HG03095 (cell line): ENCODE measurements at regions not wholly inside any gene's neighbourhood (a gene's known extent, or its start where the extent isn't known, plus 50 kb on each side); places are given as distances from the start of the nearest gene placed in this dataset.
"Not testable (repeated sequence)": the region's sequence is repeated elsewhere in the genome, so short reads cannot be mapped to it uniquely, and the experiment has no call there.

Experiments used
- ATAC-seq: cut with Tn5 transposase; IDR thresholded peaks from one replicate; pipeline ENCODE4 v1.9.1; 2021; ENCODE audit warnings: moderate library complexity; ENCODE audit not compliant: unreplicated experiment

DNA sequence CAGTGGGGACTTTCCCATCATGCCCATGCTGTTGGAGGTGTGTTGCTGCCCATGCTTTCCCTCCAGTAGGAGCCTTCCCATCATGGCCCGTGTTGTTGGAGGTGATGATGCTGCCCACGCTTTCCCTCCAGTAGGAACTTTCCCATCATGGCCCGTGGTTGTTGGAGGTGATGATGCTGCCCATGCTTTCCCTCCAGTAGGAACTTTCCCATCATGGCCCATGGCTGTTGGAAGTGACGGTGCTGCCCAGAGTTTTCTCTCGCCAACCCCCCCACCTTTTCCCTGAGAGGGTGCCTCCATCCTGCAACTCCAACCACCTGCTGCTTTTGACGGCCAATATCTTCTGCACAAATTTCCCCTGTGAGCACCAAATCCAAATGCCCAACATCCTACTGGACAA, 205.7 kb downstream of the TOMM20 start:
- ATAC-seq, result no peak

DNA sequence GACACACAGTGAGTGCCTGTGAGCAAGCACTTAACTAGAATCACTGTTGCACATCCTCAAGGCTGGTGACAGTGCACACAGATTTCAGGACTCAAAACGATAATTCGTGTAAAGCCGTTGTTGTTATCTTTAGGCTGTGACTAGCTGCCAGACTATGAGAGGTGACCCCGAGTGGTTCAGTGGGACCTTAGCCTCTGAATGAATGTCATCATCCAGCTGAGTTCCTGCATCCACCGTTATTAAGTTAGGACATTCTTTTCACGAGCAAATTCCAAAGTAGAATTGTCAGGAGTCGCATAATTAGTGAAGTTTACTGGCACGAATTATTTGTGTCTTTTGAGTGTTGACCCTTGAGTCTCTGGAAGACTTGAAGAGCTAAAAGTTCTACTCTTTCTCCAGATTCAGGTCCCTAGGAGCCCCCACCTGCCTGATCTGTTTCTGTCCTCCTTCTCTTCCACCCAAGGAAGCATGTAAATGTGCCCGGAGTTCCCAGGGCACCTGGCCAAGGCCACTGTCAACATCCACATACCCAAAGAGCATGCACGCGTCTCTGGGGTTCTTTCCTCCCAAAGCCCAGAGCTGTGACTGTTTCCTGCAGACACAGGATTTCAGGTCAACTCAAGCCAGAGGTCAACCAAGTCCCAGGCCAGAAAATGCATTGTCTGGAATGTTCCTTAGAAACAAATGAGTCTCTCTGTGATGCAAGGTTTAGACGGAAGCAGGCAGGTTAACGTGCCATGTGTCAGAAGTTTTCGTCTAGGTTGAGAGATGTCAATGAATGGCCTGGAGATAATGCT, 207.2 kb downstream of the TOMM20 start:
- no peak for ATAC-seq

DNA sequence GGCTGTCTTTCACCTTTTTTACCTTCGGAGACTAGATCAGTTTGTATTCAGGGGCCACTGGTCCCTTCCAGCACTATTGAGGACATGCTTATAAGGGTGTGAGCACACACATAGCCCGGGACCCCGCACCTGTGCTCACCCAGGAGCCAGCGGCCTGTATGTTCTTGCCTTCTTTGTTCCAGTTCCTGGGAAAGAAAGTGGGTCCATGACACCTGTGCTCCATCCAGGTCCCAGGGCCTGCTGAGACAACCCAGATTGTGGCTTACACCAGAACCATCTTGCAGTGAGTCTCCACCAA, 207.8 kb downstream of the TOMM20 start:
- no peak for ATAC-seq

DNA sequence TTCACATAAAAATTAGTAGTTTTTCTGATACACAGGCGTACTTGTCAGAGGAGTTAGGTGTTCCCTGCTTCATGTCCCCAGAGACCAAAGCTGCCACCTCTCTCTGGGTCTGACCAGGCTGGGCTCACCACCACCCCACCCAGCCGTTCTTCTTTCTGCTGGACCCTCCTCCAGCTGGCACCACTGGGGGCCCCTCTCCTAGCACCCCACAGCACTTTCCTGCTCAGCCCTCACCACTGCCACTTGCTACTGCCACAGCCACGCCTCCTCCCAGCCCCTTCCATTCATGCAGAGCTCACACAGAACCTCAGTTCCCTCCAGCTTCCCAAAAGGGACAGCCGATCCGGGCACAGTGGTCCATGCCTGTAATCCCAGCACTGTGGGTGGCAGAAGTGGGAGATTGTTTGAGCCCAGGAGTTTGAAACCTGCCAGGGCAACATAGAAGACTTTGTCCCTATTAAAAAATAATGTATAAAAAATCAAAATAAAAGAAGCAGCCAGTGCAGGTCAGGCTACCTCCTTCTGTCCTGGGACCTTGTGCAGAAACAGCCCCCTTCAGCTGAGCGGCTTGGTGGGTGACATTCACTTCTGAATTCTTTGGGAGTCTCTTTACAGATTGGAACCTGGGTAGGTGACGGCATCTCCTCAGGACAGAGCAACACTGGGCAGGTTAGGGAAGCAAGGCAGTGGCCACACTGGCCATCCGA, 208.3 kb downstream of the TOMM20 start:
- ATAC-seq, result no peak

DNA sequence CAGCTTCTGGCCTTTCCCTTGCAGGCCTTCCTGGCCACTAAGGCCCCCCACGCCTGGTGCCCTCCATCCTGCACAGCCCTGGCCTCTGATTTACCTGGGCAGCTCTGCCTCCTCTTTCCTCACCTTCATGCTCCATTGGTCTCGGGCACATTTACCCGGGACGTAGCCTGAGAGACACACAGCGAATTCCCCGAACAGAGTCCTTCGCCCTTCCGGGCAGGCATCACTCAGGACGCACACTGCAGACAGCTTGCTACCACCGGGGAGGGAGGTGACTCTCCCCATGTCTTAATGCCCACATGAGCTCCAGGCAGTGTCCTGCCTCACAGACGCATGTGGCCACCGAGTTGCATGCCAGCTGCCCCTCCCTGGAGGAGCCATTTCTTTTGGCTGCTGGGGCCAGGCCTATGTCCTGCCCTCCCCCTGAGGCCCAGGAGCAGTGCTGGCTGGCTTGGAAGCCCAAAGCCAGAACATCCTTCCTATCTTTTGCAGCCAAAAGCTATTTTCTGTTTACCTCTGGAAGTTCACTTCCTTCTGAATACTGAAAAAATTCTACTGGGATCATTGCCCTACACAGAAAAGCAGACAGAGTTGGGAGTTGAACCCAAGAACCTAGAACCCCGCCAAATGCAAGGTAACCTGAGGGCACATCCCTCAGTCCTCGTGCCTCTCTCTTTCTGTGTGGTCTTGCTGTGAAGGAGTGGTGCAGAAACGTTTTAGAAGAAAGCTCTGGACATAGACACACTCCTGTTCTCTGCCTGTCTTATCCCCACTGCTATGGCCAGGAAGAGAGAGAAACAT, 209.5 kb downstream of the TOMM20 start:
- no peak for ATAC-seq

DNA sequence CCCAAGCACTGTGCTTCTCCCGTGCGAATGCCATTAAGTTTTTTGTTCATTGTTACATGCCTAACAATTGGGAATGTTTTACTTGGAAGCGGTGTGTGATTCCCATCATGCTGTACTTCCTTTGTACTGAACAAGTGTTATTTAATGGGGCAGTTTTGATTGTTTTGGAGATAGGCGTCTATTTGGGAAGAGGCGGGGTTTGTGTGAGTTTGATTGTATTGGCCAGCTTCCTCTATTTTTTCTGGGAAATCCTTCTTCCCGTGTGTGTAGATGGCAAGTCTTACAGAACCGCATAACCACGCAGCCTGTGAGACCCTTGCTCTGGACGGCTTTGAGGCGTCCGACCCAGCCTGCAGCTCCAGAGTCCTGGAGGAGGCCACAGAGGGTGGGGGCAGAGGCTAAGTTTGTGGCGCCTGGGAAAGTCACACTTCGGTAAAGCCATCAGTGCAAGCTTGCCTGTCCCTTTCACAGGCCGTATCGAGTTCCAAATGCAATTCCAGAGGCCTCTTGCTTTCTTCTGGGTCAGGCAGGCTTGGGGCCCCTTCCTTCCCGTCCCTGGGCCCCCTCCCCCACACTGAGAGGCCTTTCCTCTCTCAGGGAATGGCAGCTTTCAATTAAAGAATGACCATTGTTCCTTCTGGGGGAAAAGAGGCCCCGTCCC, 210.3 kb downstream of the TOMM20 start:
- no peak for ATAC-seq

DNA sequence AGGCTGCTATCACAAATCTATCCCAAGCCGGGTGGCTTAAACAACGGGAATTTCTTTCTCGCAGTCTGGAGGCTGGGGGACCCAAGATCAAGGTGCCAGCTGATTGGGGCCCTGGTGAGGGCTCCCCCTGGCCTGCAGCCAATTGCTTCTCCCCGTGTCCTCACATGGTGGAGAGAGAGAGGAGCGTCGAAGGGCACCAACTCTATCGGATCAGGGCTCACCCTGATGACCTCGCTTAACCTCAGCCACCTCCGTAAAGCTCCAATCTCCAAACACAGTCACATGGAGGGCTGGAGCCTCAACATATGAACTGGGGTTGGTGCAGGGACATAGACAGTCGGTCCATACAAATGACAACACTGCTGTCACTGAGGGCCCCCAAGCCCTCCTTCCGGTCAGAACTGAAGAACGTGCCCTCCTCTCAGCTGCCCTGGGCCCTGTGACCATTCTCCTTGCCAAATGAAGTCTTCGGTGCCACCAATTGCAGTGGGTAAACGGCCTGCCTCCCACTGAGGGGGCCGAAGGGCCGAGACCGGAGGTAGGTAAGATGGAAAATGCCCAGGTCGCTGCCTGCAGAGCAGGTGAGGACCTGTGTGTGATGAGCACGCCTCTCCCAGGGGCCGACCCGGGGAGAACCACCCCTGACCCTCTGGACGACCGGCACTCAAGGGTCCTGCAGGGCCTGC, 211.0 kb downstream of the TOMM20 start:
- no peak for ATAC-seq

DNA sequence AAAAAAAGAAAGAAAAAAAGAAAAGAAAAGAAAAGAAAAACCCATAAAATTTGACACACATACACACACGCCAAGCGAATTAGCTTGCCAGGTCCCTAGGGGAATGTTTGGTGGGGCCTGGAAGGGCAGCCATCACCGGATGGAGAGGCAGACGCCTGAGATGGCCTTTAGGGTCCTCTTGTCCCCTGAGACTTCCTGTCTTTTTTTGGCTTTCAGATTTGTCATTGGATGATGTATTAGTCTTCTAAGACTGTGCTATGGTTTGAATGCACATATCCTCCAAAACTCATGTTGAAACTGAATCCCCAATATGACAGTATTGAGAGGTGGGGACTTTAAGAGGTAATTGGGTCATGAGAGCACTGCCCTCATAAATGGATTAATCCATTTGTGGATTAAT, 211.8 kb downstream of the TOMM20 start:
- ATAC-seq, result no peak

DNA sequence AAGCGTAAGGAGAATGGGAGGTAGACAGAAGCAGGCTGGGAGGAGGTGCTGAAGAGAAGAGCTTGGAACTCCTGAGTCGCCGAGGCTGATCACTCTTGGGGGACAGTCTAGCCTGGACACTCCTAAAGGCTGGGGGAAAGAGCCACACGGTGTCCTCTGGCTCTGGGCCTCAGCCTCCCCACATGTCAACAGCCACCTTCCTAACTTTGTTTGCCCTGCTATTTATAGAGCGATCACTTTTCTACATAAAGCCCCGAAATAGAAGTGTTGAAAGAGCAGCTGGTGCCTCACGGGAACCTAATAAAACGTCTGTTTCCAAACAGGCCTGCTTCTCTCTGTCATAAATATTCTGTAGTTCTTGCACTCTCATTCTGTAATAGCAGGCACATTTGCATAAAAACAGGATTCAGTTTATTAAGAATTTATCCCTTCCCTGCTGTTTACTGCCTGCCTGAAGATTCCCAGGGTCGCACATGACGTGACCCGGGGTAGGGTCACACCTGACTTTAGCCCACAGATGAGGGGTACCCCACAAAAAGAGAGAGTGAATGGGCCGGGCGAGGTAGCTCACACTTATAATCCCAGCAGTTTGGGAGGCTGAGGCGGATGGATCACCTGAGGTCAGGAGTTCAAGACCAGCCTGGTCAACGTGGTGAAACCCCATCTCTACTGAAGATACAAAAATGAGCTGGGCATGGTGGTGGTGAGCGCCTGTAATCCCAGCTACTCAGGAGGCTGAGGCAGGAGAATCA, 212.5 kb downstream of the TOMM20 start:
- no peak for ATAC-seq

DNA sequence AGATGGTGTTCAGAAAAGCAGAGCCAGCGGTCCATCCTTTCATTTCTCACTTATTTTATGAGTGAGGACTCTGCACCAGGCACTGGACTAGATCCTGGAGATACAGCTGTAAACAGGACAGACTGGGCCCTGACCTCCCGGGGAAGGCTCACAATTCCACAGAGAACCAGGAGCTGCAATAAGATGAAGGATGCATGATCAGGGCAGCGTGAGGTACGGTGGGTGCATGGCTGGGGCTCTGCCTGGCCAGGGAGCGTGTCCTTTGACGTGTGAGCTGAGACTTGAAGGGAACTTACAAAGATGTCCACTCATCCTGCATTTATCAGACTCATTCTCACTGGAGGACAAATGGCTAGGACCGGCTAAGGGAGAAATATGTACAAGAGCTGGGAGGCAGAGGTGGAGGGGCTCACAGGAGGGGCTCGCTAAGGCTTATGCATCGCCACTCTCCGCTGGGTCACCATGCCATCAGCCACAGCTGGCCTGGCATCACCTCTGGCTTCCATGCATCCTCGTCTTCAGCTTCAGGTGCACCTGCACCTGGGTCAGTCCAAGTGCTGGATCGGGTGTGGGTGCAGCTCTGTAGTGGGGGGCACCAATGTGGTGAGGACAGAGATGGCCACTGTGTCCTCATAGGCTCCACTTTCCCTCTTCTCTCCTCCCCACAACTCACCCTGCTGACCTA, 213.9 kb downstream of the TOMM20 start:
- no peak for ATAC-seq

DNA sequence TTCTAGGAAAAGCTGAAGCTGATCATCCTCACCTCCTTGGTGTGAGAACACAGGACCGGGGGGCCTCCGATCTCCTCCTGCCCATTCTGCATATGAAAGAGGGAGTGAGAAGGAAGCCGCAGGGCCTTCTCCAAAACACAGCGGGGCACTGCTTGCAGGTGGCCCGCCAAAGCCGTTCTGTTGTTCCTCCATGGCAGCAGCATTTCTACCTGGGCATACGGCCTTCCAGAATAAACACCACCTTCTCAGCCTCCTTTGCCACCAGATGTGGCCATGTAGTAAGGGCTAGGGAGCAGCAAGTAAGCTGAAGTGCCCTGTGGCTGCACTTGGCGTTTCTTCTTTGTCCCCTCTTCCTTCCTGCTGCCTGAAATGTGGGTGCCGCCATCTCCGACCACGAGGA, 214.9 kb downstream of the TOMM20 start:
- ATAC-seq, result no peak

DNA sequence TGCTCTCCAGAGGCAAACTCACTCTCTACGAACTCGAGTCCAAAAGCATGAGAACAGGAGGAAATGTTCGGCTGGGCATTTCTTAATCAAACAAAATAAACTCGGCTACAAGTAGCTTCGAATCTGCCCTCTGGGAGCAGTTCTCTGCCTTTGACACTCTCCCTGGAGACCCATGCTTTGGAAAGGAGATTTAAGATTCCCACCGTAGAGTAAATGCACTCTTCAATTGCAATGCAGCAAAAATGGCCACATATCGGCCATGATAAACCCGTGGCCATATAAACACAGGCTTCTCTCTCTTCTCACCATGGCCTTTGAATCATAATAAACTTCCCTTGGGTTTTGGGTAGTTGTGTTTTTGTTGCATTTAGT, 215.4 kb downstream of the TOMM20 start:
- ATAC-seq, result no peak

DNA sequence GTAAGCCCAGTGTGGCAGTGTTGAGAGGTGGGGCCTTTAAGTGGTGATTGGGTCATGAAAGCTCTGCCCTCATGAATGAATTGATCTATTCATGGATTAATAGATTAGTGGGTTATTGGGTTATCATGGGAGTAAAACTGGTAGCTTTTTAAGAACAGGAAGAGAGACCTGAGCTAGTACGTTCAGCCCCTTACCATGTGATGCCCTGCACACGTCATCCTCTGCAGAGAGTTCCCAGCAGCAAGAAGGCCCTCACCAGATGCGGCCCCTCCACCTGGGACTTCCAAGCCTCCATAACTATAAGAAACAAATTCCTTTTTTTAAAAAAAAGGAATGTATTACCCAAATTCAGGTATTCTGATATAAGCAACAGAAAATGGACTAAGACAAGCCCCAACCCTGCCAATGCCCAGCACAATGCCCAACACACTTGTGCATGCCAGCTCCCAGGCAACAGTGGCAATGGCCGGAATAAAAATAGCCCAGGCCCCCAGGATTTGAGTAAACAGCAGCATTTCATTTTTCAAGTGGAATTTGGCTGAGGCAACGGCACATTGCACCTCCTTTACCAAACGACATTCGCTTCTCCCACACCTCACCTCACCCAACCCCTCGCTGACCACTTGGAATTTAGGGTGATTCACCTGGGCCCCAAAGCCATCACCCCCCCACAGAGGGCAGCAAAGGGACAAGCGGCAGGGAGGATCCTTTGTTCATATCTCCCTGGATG, 215.9 kb downstream of the TOMM20 start:
- ATAC-seq, result no peak

DNA sequence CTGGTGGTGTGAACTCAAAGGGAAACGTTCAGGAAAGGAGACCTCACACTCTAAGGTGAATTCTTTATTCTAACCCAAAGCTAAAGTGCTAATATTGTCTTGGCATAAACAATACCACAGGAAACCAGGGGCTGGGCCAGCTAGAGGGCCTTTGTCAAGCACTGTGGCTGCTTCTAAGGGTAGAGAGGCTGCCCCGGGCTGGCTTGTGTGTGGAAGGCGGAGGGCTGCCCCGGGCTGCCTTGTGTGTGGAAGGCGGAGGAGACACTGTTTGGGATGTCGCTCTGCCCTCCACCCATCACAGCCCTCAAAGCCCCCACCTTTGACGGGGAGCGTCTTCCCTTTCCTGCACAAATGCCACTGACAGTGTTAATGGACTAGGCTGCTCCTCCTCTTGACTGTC, 216.8 kb downstream of the TOMM20 start:
- no peak for ATAC-seq

DNA sequence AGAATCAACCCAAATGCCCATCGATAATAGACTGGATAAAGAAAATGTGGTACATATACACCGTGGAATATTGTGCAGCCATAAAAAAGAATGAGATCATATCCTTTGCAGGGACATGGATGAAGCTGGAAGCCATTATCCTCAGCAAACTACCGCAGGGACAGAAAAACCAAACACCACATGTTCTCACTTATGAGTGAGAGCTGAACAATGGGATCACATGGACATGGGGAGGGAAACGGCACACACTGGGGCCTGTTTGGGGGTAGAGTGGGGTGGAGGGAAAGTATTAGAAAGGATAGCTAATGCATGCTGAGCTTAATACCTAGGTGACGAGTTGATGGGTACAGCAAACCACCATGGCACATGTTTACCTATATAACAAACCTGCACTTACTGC, 217.5 kb downstream of the TOMM20 start:
- not testable (repeated sequence) for ATAC-seq

DNA sequence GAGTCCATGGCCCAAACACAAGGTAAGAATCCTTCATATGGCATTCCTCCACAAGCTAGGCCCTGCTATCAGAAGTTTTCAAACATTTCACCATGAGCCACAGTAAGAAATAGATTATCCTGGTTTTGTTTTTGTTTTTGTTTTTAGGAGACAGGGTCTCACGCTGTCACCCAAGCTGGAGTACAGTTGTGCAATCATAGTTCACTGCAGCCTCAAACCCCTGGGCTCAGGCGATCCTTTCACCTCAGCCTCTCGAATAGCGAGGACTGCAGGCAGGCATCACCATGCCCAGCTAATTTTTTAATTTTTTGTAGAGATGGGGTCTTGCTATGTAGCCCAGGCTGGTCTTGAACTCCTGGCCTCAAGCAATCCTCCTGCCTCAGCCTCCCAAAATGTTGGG, 218.8 kb downstream of the TOMM20 start:
- ATAC-seq, result no peak

DNA sequence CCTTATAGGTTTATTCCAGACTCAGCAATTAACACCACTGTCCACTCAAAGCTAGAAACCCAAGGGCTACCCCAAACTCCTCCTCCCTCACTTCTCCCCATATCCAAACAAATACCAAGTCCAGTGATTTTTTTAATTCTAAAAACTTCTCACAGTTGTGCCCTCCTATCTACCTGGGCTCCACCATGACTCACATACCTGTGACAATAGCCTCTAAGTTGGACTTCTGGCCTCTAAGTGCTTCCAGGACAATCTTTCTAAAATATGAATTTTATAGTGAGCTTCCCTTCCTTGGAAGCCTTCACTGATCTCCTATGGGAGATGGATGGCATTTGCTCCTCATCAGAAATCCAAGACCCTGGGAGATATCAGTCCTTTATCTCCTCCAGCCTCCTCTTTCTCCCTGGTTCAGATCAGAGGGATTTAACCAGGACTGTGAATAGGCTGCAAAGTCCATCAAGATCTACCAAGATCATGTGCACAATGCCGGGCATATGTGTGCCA, 219.3 kb downstream of the TOMM20 start:
- ATAC-seq, result no peak

DNA sequence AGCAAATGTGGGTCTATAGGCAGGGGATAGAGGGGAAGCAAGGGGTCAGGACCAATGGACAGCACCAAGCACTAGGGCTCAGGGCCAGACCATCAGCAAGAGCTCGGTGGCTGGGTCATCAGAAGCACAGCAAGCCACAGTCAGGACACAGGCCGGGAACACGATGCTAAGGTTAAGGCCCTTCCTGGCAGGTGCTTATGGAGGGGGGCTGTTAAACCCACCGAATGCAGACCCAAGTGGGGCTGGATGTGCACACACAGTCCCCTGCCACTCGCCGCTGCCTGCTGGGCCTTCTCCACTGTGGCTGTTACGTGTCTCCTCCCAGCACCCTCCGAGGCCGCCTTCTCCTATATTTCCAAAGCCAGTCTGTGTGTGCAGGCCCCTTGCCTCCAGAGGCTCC, 220.1 kb downstream of the TOMM20 start:
- no peak for ATAC-seq

DNA sequence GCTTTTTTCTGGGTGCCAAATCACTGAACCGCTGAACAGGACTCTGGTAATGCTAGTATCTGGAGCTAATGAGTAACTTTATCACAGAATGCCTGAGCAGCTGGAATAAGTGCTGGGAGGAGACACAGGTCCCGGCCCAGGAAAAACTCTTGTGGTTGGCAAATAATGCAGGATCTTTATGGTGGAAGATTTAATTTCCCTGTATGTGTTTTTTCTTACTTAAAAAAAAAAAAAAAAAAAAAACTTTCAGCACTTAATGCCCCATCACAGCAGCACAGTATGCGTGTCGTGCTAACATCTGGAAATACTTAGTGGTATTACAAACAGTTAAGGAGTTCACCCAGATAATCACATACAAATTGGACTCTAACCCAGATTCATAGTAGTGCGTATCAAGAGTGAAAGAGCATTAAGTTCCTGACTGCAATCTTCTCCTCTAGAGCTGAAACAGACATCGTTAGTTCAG, 220.7 kb downstream of the TOMM20 start:
- no peak for ATAC-seq
